Activated CD4-positive, alpha-beta T cell treated with anti-CD3 and anti-CD28 coated beads for 36 hours (primary cell): ENCODE measurements at regions not wholly inside any gene's neighbourhood (a gene's known extent, or its start where the extent isn't known, plus 50 kb on each side); places are given as distances from the start of the nearest gene placed in this dataset.

Experiments used
- ATAC-seq: fragments of 200-7000 bp; cut with Tn5 transposase; one replicate; pipeline ENCODE4 v1.10.0; 2021; ENCODE audit warnings: mild to moderate bottlenecking, moderate library complexity
- CTCF ChIA-PET: fragments of 350-600 bp; sonication (Branson Sonifier 250); formaldehyde crosslinking; loops from one replicate; lab custom pipeline; 2021; ENCODE audit warnings: antibody characterized with exemption; lab: Charles Lee
- POLR2A ChIA-PET: fragments of 350-600 bp; sonication (Branson Sonifier 250); formaldehyde crosslinking; loops from one replicate; lab custom pipeline; 2021; ENCODE audit warnings: antibody characterized with exemption, inconsistent platforms; lab: Charles Lee
- DNase-seq: peaks from one replicate; pipeline ENCODE4 v3.0.0-alpha.2; 2020
- H3K27ac Mint-ChIP-seq: one replicate; pipeline ENCODE4 v1.8.0; 2021; ENCODE audit warnings: mixed read lengths
- H3K27me3 Mint-ChIP-seq: one replicate; pipeline ENCODE4 v1.8.0; 2021; ENCODE audit warnings: mixed read lengths
- H3K36me3 Mint-ChIP-seq: one replicate; pipeline ENCODE4 v1.8.0; 2021; ENCODE audit warnings: low read depth, mixed read lengths
- H3K4me1 Mint-ChIP-seq: one replicate; pipeline ENCODE4 v1.8.0; 2021; ENCODE audit warnings: mixed read lengths
- H3K4me3 Mint-ChIP-seq: one replicate; pipeline ENCODE4 v1.8.0; 2021; ENCODE audit warnings: mild to moderate bottlenecking, moderate library complexity, mixed read lengths
- H3K9me3 Mint-ChIP-seq: one replicate; pipeline ENCODE4 v1.8.0; 2021; ENCODE audit warnings: low read depth, mixed read lengths
- intact Hi-C, 2 experiments: fragments of 100-400 bp; cut with DNase I in 1 of 2; cut with micrococcal nuclease in 1 of 2; formaldehyde crosslinking; loops; one replicate each; pipeline versions ENCODE4 v1.14.2 to v1.15.1; 2022 to 2024; cut with DNase I, micrococcal nuclease

DNA sequence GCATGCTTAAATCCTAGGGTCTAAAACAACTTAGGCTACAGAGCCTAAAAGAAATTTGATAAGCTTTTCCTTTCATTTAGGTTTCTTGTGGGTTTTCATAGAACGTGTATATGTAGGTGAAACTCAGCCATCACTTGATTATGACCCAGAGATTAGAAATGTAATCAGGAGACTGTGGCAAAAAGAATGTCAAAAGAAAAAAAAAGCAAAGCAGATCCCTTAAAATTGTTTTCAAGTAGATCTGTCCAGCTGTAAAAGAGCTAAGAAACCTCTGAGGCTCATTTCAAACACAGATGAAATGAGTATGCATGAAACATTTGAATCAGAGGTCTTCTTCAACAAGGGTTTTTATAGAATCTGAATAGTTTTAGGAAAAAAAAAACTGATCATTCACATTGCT, 341.3 kb upstream of the PRDM1 start:
- no peak overlapping the region for H3K27ac Mint-ChIP-seq
- DNase-seq = no peak
- intact Hi-C loops = no loop called here
- no peaks in the 10 kb centered on the region for H3K9me3 Mint-ChIP-seq
- ATAC-seq = no peak
- peaks cover 4% of the 10 kb centered on the region for H3K27me3 Mint-ChIP-seq
- H3K36me3 Mint-ChIP-seq = no peaks in the 10 kb centered on the region
- no peak overlapping the region for H3K4me3 Mint-ChIP-seq
- H3K4me1 Mint-ChIP-seq = peaks cover 14% of the 10 kb centered on the region
- POLR2A ChIA-PET = no interaction called here
- CTCF ChIA-PET = no interaction called here

- Mint-ChIP-seq H3K9me3 (no peaks in the 10 kb centered on the region), H3K27ac (no peak overlapping the region), H3K36me3 (no peaks in the 10 kb centered on the region), H3K27me3 (peaks cover 7% of the 10 kb centered on the region), H3K4me3 (no peak overlapping the region), H3K4me1 (peaks cover 8% of the 10 kb centered on the region)
- ATAC-seq (no peak), DNase-seq (no peak)
- intact Hi-C loops = no loop called here
- CTCF ChIA-PET = no interaction called here
- POLR2A ChIA-PET = no interaction called here
Observed at GRCh38 chr6:105740946-105741645, 338.2 kb upstream of the PREP start.

GRCh38 chr6:105739764-105740163, 336.9 kb upstream of the PREP start:
- Mint-ChIP-seq H3K4me3 (no peak overlapping the region), H3K27me3 (peaks cover 7% of the 10 kb centered on the region), H3K36me3 (no peaks in the 10 kb centered on the region), H3K27ac (no peak overlapping the region), H3K4me1 (peaks cover 3% of the 10 kb centered on the region), H3K9me3 (no peaks in the 10 kb centered on the region)
- ChIA-PET POLR2A (no interaction called here), CTCF (no interaction called here)
- DNase-seq = no peak
- no peak for ATAC-seq
- intact Hi-C loops = no loop called here

- Mint-ChIP-seq H3K27me3 (peaks cover 2% of the 10 kb centered on the region), H3K4me1 (no peaks in the 10 kb centered on the region), H3K4me3 (no peak overlapping the region), H3K36me3 (no peaks in the 10 kb centered on the region), H3K27ac (no peak overlapping the region), H3K9me3 (no peaks in the 10 kb centered on the region)
- CTCF ChIA-PET = no interaction called here
- no peak for ATAC-seq
- DNase-seq = no peak
- intact Hi-C loops = loop anchor here (1.0 to 5.0 kb wide), 10 partner anchors 246 to 568 kb away; partner anchors contain the start of gene PRDM1 (in 1 of the 2)
- POLR2A ChIA-PET = interaction anchor here (0.6 kb wide), 1 partner anchor 515 kb away, joined by 3 read pairs; no protein-coding TSS in a partner anchor
Observed at GRCh38 chr6:105733556-105734162, 330.8 kb upstream of the PREP start.

DNA sequence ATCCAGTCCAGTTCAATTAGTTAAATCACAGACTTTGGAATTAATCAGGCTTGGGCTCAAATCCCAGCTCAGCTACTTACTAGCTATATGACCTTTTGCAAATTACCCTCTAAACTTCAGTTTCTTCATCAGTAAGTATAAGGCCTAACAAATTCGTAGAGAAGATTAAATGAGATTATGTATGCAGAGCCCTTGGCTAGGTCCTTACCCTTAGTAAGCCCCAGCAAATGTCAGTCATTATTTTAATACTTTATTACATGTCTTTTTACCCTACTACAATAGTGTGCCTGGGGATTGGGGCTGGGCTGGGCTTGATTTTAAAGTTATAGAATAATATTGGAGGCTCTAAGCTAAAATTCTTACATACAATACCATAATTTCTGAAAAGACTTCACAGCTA, 326.1 kb upstream of the PREP start:
- POLR2A ChIA-PET = no interaction called here
- H3K27ac Mint-ChIP-seq = no peak overlapping the region
- H3K4me1 Mint-ChIP-seq = no peaks in the 10 kb centered on the region
- no peaks in the 10 kb centered on the region for H3K36me3 Mint-ChIP-seq
- intact Hi-C loops = no loop called here
- no peak for ATAC-seq
- no peak overlapping the region for H3K4me3 Mint-ChIP-seq
- CTCF ChIA-PET = interaction anchor here (1.2 to 3.0 kb wide), 3 partner anchors 59 to 495 kb away, joined by 3 to 13 read pairs (median 6); no protein-coding TSS in a partner anchor
- no peak for DNase-seq
- H3K27me3 Mint-ChIP-seq = peaks cover 6% of the 10 kb centered on the region
- H3K9me3 Mint-ChIP-seq = no peaks in the 10 kb centered on the region

DNA sequence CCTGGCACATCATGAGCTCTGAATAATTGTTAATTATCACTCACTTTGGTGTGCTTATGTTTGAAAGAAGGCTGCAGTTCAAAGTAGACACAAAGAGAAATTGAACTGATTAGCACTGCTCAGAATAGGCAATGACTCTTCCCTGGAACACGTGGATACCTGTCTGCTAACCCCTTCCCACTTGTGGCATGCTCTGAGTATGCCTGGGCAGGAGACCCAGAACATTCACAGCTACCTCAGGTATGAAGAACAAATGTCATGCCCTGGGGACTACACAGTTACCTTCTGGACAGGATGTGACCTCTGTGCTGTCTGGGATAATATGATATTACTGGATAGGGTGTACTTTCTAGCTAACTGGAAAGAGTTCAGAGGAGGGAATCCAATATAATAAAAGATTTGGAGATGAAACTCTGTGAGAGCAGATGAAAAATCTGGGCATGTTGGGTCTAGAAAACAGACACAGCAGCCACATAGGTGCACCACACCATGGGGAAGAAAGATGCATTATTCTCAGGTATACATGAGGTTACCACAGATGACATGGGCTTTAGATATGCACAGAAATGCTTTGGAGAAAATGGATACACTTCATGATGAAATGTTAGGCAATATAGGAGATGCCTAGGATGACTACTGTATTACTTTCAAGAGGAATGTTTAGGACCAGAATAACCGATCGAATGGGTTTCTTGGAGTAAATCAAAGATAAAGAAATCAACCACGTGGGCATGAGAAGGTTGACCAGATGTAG, 324.2 kb upstream of the PREP start:
- H3K9me3 Mint-ChIP-seq = no peaks in the 10 kb centered on the region
- DNase-seq = no peak
- H3K27me3 Mint-ChIP-seq = peaks cover 6% of the 10 kb centered on the region
- no peak overlapping the region for H3K27ac Mint-ChIP-seq
- ChIA-PET CTCF (interaction anchor here (0.5 to 3.0 kb wide), 4 partner anchors 22 to 497 kb away, joined by 3 to 13 read pairs (median 5); no protein-coding TSS in a partner anchor), POLR2A (no interaction called here)
- H3K4me3 Mint-ChIP-seq = no peak overlapping the region
- no peak for ATAC-seq
- H3K36me3 Mint-ChIP-seq = no peaks in the 10 kb centered on the region
- H3K4me1 Mint-ChIP-seq = no peaks in the 10 kb centered on the region
- intact Hi-C loops = no loop called here

GRCh38 chr6:105714846-105715245, 312.0 kb upstream of the PREP start:
- POLR2A ChIA-PET = no interaction called here
- Mint-ChIP-seq H3K27me3 (peaks cover 7% of the 10 kb centered on the region), H3K9me3 (peaks cover 16% of the 10 kb centered on the region), H3K36me3 (peaks cover 8% of the 10 kb centered on the region), H3K27ac (no peak overlapping the region), H3K4me3 (no peak overlapping the region), H3K4me1 (no peaks in the 10 kb centered on the region)
- intact Hi-C loops = no loop called here
- CTCF ChIA-PET = interaction anchor here (1.2 kb wide), 1 partner anchor 28 kb away, joined by 3 read pairs; no protein-coding TSS in a partner anchor
- DNase-seq (no peak), ATAC-seq (no peak)

- Mint-ChIP-seq H3K27me3 (peaks cover 6% of the 10 kb centered on the region), H3K4me3 (no peak overlapping the region), H3K4me1 (no peaks in the 10 kb centered on the region), H3K9me3 (peaks cover 16% of the 10 kb centered on the region), H3K27ac (no peak overlapping the region), H3K36me3 (peaks cover 8% of the 10 kb centered on the region)
- no peak for ATAC-seq
- intact Hi-C loops = no loop called here
- ChIA-PET CTCF (interaction anchor here (1.2 kb wide), 1 partner anchor 38 kb away, joined by 3 read pairs; no protein-coding TSS in a partner anchor), POLR2A (interaction anchor here (0.7 kb wide), 1 partner anchor 428 kb away, joined by 3 read pairs; no protein-coding TSS in a partner anchor)
- no peak for DNase-seq
Observed at GRCh38 chr6:105713474-105714118, 310.7 kb upstream of the PREP start.

DNA sequence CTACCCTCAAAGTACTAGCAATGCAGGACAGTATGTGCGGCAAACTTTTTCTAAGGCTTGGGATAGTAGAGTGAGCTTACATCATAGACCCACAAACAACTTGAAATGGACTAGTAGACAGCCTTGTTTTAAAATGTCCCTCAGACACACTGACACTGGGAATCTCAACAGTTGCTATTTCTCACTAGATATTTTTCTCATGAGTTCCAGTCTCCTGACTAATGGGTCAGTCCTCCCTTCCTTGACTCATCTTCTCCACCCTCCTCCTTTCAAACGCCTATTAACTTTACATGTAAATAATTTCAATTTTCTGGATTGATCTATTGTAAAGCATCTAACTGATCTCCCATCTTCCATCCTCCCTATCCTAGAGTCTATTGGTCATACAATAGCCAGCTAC, 308.3 kb upstream of the PREP start:
- intact Hi-C loops = no loop called here
- Mint-ChIP-seq H3K27me3 (peaks cover 6% of the 10 kb centered on the region), H3K4me1 (no peaks in the 10 kb centered on the region), H3K36me3 (peaks cover 8% of the 10 kb centered on the region), H3K9me3 (peaks cover 14% of the 10 kb centered on the region), H3K4me3 (no peak overlapping the region), H3K27ac (no peak overlapping the region)
- ATAC-seq (no peak), DNase-seq (no peak)
- CTCF ChIA-PET = no interaction called here
- POLR2A ChIA-PET = no interaction called here

GRCh38 chr6:105705608-105706007, 302.7 kb upstream of the PREP start:
- ChIA-PET CTCF (no interaction called here), POLR2A (no interaction called here)
- ATAC-seq = no peak
- Mint-ChIP-seq H3K4me1 (no peaks in the 10 kb centered on the region), H3K27me3 (peaks cover 8% of the 10 kb centered on the region), H3K4me3 (no peak overlapping the region), H3K36me3 (no peaks in the 10 kb centered on the region), H3K27ac (no peak overlapping the region), H3K9me3 (no peaks in the 10 kb centered on the region)
- DNase-seq = no peak
- intact Hi-C loops = no loop called here

GRCh38 chr6:105695461-105695860, 292.6 kb upstream of the PREP start:
- Mint-ChIP-seq H3K4me1 (no peaks in the 10 kb centered on the region), H3K36me3 (no peaks in the 10 kb centered on the region), H3K27me3 (peaks cover 9% of the 10 kb centered on the region), H3K9me3 (no peaks in the 10 kb centered on the region), H3K27ac (no peak overlapping the region), H3K4me3 (no peak overlapping the region)
- CTCF ChIA-PET = no interaction called here
- intact Hi-C loops = no loop called here
- ATAC-seq (no peak), DNase-seq (no peak)
- POLR2A ChIA-PET = no interaction called here
